AG04449 (cell line): ENCODE measurements at regions not wholly inside any gene's neighbourhood (a gene's known extent, or its start where the extent isn't known, plus 50 kb on each side); places are given as distances from the start of the nearest gene placed in this dataset.

Experiments
- CTCF ChIA-PET: fragments of 350-600 bp; formaldehyde crosslinking; extraction: SDS; loops from one replicate; lab custom pipeline; 2021; ENCODE audit warnings: antibody characterized with exemption; lab: Yijun Ruan, JAX
- POLR2A ChIA-PET: fragments of 400-600, 350-600 bp; formaldehyde crosslinking; extraction: SDS; loops from one replicate; lab custom pipeline; 2020; ENCODE audit warnings: antibody characterized with exemption, inconsistent platforms; lab: Yijun Ruan, JAX
- DNase-seq: peaks from one replicate; pipeline ENCODE4 v3.0.0-alpha.2; 2010; ENCODE audit warnings: low read depth, low spot score
- H3K4me3 ChIP-seq: 2 replicates; pipeline ENCODE4 v1.5.1; 2011; ENCODE audit warnings: low read depth, mild to moderate bottlenecking, control low read depth, low read length
- CTCF ChIP-seq: IDR thresholded peaks from one replicate; pipeline ENCODE4 v1.5.1; 2011; ENCODE audit warnings: mild to moderate bottlenecking, moderate library complexity, low read length, control low read depth, inconsistent platforms; ENCODE audit not compliant: insufficient read depth; ENCODE audit errors: missing control alignments

GRCh38 chr7:3201937-3202710 is 98.9 kb upstream of the SDK1 start:
- POLR2A ChIA-PET, result no interaction called here
- no peak for TF ChIP-seq CTCF
- CTCF ChIA-PET, result no interaction called here

GRCh38 chr7:3204526-3204925 is 96.5 kb upstream of the SDK1 start:
- H3K4me3 ChIP-seq, result no peak overlapping the region
- ChIA-PET CTCF (no interaction called here), POLR2A (no interaction called here)
- no peak for TF ChIP-seq CTCF
- no peak for DNase-seq

More at GRCh38 chr7:3201937-3202710, 98.9 kb upstream of the SDK1 start:
- H3K4me3 ChIP-seq, result no peak overlapping the region
- no peak for DNase-seq

GRCh38 chr7:3206101-3206500 is 95.0 kb upstream of the SDK1 start:
- no peak overlapping the region for H3K4me3 ChIP-seq
- POLR2A ChIA-PET, result no interaction called here
- no peak for DNase-seq
- CTCF ChIA-PET, result no interaction called here
- no peak for TF ChIP-seq CTCF

- no peak for TF ChIP-seq CTCF
- CTCF ChIA-PET, result no interaction called here
- POLR2A ChIA-PET, result no interaction called here
- H3K4me3 ChIP-seq, result no peak overlapping the region
- no peak for DNase-seq
These were observed 94.3 kb upstream of the SDK1 start for GRCh38 chr7:3206771-3207191.

GRCh38 chr7:3207387-3207902 is 93.6 kb upstream of the SDK1 start:
- POLR2A ChIA-PET, result no interaction called here
- no peak overlapping the region for H3K4me3 ChIP-seq
- CTCF ChIA-PET, result no interaction called here
- no peak for DNase-seq
- TF ChIP-seq CTCF, result no peak

- no peak for DNase-seq
- no peak for TF ChIP-seq CTCF
- ChIA-PET POLR2A (no interaction called here), CTCF (no interaction called here)
- no peak overlapping the region for H3K4me3 ChIP-seq
These were observed 90.5 kb upstream of the SDK1 start for GRCh38 chr7:3210531-3210930.
